ENCODE measurements at regions not wholly inside any gene's neighbourhood (a gene's known extent, or its start where the extent isn't known, plus 50 kb on each side); places are given as distances from the start of the nearest gene placed in this dataset.

- TF ChIP-seq CTCF (IDR thresholded peaks at IDR 0.05) (no peak), POLR2A (IDR thresholded peaks at IDR 0.05) (no peak)
Measured at GRCh38 chr18:50447952-50448351, 73.1 kb downstream of the SKA1 start.

Data from lower leg skin (tissue), 3 donors.